VCaP (cell line): ENCODE measurements at regions not wholly inside any gene's neighbourhood (a gene's known extent, or its start where the extent isn't known, plus 50 kb on each side); places are given as distances from the start of the nearest gene placed in this dataset.
A peak's percentile ranks its signal among the peaks of the same experiment; 100 is the strongest.
"Not testable (repeated sequence)": the region's sequence is repeated elsewhere in the genome, so short reads cannot be mapped to it uniquely, and the experiment has no call there.

Experiments
- H3K27ac ChIP-seq: fragments of 450-650 bp; 2 replicates; pipeline ENCODE4 v1.5.1; 2017
- TF ChIP-seq, protein P1 (sequence below): fragments of 450-650 bp; conservative IDR thresholded peaks from 2 replicates; pipeline ENCODE4 v1.5.1; 2017; ENCODE audit warnings: mild to moderate bottlenecking, moderate library complexity

DNA sequence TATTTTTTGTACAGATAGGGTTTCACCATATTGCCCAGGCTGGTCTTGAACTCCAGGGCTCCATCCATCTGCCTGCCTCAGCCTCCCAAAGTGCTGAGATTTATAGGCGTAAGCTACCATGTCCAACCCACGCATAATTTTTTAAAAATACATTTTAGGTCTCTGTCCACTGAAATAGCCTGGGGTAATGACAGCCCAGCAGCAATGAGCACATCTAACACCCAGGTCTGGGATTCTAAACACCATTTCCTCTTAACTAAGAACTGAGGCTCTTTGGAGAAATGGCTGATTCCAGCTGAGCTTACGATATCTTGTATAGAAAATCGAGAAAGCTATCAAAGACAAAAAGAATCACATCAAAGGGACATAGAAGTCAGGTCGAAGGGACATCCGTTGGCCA is 245.3 kb downstream of the PARN start:
- TF ChIP-seq, protein P1, sequence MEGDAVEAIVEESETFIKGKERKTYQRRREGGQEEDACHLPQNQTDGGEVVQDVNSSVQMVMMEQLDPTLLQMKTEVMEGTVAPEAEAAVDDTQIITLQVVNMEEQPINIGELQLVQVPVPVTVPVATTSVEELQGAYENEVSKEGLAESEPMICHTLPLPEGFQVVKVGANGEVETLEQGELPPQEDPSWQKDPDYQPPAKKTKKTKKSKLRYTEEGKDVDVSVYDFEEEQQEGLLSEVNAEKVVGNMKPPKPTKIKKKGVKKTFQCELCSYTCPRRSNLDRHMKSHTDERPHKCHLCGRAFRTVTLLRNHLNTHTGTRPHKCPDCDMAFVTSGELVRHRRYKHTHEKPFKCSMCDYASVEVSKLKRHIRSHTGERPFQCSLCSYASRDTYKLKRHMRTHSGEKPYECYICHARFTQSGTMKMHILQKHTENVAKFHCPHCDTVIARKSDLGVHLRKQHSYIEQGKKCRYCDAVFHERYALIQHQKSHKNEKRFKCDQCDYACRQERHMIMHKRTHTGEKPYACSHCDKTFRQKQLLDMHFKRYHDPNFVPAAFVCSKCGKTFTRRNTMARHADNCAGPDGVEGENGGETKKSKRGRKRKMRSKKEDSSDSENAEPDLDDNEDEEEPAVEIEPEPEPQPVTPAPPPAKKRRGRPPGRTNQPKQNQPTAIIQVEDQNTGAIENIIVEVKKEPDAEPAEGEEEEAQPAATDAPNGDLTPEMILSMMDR: no peak
- peak overlapping the region; percentile 42; the same call in 1 of the 2 replicates for H3K27ac ChIP-seq

DNA sequence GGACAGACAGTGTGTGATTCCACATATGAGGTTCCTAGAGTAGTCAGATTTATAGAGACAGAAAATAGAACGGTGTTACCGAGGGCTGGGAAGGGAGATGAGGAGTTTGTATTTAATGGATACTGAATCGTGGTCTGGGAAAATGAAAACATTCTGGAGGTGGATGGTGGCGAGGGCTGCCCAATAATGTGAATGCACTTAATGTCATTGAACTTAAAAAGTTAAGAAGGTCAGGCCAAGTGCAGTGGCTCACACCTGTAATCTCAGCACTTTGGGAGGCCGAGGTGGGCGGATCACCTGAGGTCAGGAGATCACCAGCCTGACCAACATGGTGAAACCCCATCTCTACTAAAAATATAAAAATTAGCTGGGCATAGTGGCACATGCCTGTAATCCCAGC is 246.2 kb downstream of the PARN start:
- not testable (repeated sequence) for H3K27ac ChIP-seq

DNA sequence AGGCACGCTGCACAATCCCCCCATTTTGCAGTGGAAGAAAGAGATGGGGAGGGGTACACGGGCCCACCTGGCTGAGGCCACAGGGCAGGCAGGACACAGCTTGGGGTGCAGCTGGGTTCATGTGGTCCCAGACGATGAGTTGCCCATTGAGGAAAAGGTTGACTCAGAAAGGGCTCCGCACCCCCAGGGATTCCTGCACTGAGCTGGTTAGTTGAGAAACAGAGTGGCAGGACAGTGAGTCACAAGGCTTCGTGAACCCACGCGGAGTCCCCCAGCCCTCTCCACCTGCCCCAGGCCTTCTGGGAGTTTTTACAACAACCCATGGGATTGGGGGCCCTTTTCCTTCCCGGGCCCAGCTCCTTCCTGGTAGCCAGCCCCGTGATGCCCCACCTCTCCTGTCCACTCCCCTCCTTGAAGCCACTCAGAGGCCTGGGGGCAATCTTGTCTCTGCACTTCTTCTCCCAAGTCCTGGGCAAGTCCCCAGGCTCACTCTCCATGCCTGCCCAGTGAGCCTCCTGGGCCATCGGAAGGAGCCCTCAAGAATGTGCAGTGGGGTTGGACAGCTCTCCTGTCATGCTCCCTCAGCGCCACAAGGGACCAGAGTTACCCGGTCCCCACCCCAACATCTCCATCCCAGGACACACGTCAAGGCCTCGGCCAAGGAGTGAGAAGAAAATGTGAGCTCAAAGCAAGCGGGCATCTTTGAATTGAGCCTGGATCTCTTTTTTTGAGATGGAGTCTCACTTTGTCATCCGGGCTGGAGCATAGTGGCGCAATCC is 251.2 kb downstream of the PARN start:
- TF ChIP-seq, protein P1: no peak
- no peak overlapping the region for H3K27ac ChIP-seq

DNA sequence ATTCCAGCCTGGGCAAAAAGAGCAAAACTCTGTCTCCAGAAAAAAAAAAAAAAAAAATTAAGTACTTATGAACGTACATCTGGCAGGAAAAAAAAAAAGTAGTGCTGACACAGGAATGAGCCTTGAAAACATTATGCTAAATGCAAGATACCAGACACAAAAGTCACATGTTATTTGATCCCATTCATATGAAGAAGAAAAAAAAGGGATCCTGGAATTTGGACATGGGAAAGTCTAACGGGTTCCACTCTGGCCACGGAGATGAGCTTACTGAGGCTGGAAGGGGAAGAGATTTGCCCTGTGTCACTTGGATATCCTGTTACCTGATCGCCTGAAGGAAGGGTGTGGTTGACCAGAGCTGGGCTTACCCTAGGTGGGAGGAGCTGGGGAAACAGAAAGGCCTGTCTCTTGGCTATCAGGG is 251.9 kb downstream of the PARN start:
- TF ChIP-seq, protein P1: no peak
- no peak overlapping the region for H3K27ac ChIP-seq

DNA sequence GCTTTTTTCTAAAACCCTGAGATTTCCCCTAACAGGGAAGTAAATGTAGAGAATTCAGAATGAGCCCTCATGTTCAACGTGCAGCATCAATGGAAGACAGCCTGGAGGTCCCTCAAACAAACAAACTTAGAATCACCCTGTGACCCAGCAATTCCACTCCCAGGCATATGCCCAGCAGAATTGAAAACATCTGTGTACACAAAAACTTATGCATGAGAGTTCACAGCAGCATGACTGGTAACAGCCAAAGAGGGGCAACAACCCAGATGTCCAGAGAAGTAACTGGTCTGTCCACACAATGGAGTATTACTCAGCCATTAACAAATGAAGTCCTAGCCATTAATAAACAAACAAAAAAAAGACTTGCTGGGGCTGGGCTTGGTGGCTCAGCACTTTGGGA is 252.7 kb downstream of the PARN start:
- H3K27ac ChIP-seq: no peak overlapping the region

DNA sequence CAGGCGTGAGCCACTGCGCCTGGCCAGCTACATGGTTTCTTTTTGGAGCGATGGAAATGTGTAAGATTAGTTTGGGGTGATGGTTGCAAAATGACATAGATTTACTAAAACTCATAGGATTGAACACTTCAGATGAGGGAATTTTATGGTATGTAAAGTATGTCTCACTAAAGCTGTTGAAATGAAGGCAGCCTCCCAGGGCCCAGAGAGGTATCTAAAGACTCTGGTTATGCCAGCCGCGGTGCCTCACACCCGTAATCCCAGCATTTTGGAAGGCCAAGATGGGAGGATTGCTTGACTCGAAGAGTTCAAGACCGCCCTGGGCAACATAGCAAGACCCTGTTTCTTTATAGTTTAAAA is 254.9 kb downstream of the PARN start:
- H3K27ac ChIP-seq: no peak overlapping the region
- TF ChIP-seq, protein P1: no peak

More for the DNA sequence above, 252.7 kb downstream of the PARN start:
- TF ChIP-seq, protein P1: no peak

DNA sequence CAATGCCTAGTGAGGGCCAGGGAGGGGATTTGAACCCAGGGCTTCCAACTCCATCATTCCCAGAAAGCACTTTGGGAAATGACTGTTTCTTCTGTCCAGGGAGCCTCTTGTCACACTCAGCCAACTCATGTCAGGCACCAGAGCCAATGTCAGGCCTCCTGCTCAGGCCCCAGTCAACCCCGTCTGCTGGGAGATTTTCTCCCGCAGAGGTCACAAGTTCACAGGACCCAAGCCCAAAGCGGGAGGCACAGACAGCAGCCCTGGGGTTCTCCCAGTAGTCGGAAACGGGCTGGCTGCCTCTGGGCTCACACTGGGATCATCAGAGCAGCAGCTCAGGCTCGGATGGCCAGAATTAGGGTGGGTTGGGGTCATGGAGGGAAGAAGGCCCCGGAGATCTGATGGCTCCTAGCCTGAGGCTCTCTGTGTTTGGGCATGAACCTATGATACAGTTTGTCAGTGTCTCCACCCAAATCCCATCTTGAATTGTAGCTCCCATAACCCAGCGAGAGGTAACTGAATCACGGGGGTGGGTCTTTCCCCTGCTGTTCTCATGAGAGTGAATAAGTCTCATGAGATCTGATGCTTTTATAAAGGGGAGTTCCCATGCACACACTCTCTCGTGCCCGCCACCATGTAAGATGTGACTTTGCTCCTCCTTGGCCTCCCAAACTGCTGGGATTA is 255.5 kb downstream of the PARN start:
- TF ChIP-seq, protein P1: no peak
- no peak overlapping the region for H3K27ac ChIP-seq

DNA sequence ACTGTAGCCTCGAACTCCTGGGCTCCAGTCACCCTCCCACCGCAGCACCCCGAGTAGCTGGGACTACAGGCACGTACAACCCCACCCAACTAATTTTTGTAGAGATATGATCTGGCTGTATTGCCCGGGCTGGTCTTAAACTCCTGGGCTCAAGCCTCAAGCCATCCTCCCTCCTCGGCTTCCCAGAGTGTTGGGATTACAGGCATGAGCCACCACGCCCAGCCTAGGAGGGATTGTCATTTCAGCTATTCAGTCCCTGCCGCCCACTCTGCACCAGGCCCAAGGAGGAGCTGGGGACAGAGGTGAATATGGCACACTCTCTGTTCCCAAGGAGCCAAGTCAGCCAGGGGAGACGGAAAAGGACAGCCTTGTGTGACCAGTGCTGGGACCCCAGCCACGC is 256.2 kb downstream of the PARN start:
- H3K27ac ChIP-seq: no peak overlapping the region
- TF ChIP-seq, protein P1: no peak
